GM19324 (cell line): ENCODE measurements at regions not wholly inside any gene's neighbourhood (a gene's known extent, or its start where the extent isn't known, plus 50 kb on each side); places are given as distances from the start of the nearest gene placed in this dataset.

Source experiments
- ATAC-seq: cut with Tn5 transposase; IDR thresholded peaks from one replicate; pipeline ENCODE4 v1.9.1; 2021; ENCODE audit warnings: mild to moderate bottlenecking, moderate library complexity; ENCODE audit not compliant: unreplicated experiment, low FRiP score

GRCh38 chr22:49627217-49628181 is 200.2 kb downstream of the BRD1 start:
- no peak for ATAC-seq

- ATAC-seq = no peak
Measured at GRCh38 chr22:49626361-49627216, 201.1 kb downstream of the BRD1 start.

- no peak for ATAC-seq
Measured at GRCh38 chr22:49624421-49625177, 203.1 kb downstream of the BRD1 start.

- no peak for ATAC-seq
Measured at GRCh38 chr22:49623715-49624114, 204.0 kb downstream of the BRD1 start.

GRCh38 chr22:49623176-49623575 is 204.5 kb downstream of the BRD1 start:
- ATAC-seq = no peak

- no peak for ATAC-seq
Measured at GRCh38 chr22:49622241-49623105, 205.2 kb downstream of the BRD1 start.

- no peak for ATAC-seq
Measured at GRCh38 chr22:49621601-49622210, 206.0 kb downstream of the BRD1 start.

GRCh38 chr22:49620666-49621065 is 207.0 kb downstream of the BRD1 start:
- ATAC-seq = no peak

GRCh38 chr22:49620003-49620556 is 207.6 kb downstream of the BRD1 start:
- no peak for ATAC-seq

GRCh38 chr22:49619301-49619700 is 208.4 kb downstream of the BRD1 start:
- no peak for ATAC-seq

- no peak for ATAC-seq
Measured at GRCh38 chr22:49618677-49618953, 209.1 kb downstream of the BRD1 start.

GRCh38 chr22:49617866-49618676 is 209.6 kb downstream of the BRD1 start:
- ATAC-seq = no peak

- no peak for ATAC-seq
Measured at GRCh38 chr22:49617264-49617663, 210.4 kb downstream of the BRD1 start.

- ATAC-seq = no peak
Measured at GRCh38 chr22:49616356-49617231, 211.1 kb downstream of the BRD1 start.

GRCh38 chr22:49614966-49615965 is 212.4 kb downstream of the BRD1 start:
- ATAC-seq = no peak
